ENCODE measurements at regions not wholly inside any gene's neighbourhood (a gene's known extent, or its start where the extent isn't known, plus 50 kb on each side); places are given as distances from the start of the nearest gene placed in this dataset.
"Not testable (repeated sequence)": the region's sequence is repeated elsewhere in the genome, so short reads cannot be mapped to it uniquely, and the experiment has no call there.

DNA sequence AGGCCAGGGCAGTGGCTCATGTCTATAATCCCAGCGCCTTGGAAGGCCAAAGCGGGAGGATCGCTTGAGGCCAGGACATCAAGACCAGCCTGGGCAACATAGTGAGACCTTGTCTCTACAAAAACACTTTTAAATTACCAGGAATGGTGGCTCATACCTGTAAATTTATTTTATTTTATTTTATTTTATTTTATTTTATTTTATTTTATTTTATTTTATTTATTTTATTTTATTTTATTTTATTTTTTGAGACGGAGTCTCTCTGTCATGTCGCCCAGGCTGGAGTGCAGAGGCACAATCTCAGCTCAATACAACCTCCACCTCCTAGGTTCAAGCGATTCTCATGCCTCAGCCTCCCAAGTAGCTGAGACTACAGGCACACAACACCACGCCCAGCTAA is 152.1 kb upstream of the AUTS2 start:
- not testable (repeated sequence) for TF ChIP-seq CTCF (conservative IDR thresholded peaks at IDR 0.05; ENCODE audit: low read depth, low read length); EZH2 (IDR thresholded peaks at IDR 0.05; ENCODE audit: low read length, unreplicated experiment); EZH2phosphoT487 (IDR thresholded peaks at IDR 0.05; ENCODE audit: borderline replicate concordance, low read length)
